BLaER1 (cell line): ENCODE measurements at regions not wholly inside any gene's neighbourhood (a gene's known extent, or its start where the extent isn't known, plus 50 kb on each side); places are given as distances from the start of the nearest gene placed in this dataset.
"Not testable (repeated sequence)": the region's sequence is repeated elsewhere in the genome, so short reads cannot be mapped to it uniquely, and the experiment has no call there.

Source experiments
- H3K27ac ChIP-seq: shearing (Covaris generic); formaldehyde crosslinking; 2 replicates; pipeline ENCODE4 v1.8.1; 2022
- H3K27me3 ChIP-seq: shearing (Covaris generic); formaldehyde crosslinking; 2 replicates; pipeline ENCODE4 v1.8.1; 2022
- H3K36me3 ChIP-seq: shearing (Covaris generic); formaldehyde crosslinking; 2 replicates; pipeline ENCODE4 v1.8.1; 2022
- H3K4me1 ChIP-seq: shearing (Covaris generic); formaldehyde crosslinking; 2 replicates; pipeline ENCODE4 v1.8.1; 2022
- H3K4me2 ChIP-seq: shearing (Covaris generic); formaldehyde crosslinking; 2 replicates; pipeline ENCODE4 v1.8.1; 2022
- H3K4me3 ChIP-seq: shearing (Covaris generic); formaldehyde crosslinking; 2 replicates; pipeline ENCODE4 v1.8.1; 2022
- H3K9ac ChIP-seq: shearing (Covaris generic); formaldehyde crosslinking; 2 replicates; pipeline ENCODE4 v1.8.1; 2022
- H3K9me3 ChIP-seq: shearing (Covaris generic); formaldehyde crosslinking; 2 replicates; pipeline ENCODE4 v1.8.1; 2022
- H4K20me1 ChIP-seq: shearing (Covaris generic); formaldehyde crosslinking; 2 replicates; pipeline ENCODE4 v1.8.1; 2022
- Cebpa-rat ChIP-seq: shearing (Covaris generic); IDR thresholded peaks from 2 replicates; pipeline ENCODE4 v1.8.1; 2022

DNA sequence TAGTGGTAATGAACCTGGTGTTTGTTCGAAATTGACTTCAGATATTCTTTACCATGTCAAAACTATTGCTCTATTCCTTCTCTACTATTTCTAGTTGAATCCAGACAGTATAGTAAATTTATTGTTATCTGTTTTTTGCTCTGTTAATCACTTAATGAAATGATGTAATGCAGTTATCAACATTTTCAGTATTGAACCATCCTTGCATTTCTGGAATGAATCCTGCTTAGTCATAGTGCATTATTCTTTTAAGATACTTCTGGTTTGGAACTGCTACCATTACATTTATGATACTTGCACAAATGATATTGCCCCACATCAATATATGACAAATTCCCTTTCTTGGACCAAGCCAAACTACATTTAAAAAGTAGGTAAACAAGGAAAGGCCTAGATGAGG lies 554.0 kb upstream of the KLF4 start:
- H3K4me2 ChIP-seq = no peak overlapping the region
- H3K27ac ChIP-seq = no peak overlapping the region
- no peaks in the 10 kb centered on the region for H3K36me3 ChIP-seq
- H3K4me1 ChIP-seq = no peaks in the 10 kb centered on the region
- no peaks in the 10 kb centered on the region for H3K27me3 ChIP-seq
- no peak for TF ChIP-seq Cebpa-rat
- no peaks in the 10 kb centered on the region for H4K20me1 ChIP-seq
- no peak overlapping the region for H3K4me3 ChIP-seq
- H3K9me3 ChIP-seq = peaks cover 4% of the 10 kb centered on the region; the same call in 1 of the 2 replicates
- no peak overlapping the region for H3K9ac ChIP-seq

DNA sequence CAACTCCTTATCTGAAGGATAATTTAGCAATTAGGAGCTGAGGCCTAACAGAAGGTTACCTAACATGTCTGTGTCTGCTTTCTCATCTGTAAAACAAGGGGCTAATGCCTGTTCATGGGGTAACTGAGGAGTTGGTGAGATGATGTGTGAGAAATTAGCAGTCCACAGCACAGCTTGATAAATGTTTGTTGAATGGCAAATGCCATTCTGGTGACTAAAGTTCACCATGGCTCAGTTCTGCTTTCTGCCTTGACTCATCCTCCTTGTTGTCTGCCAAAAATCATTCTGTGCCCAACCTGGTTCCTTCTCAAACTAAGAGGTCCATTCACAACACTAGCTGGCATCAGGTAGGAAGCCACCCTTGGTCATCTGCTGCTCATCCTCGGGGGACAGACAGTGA lies 552.0 kb upstream of the KLF4 start:
- H3K27ac ChIP-seq = no peak overlapping the region
- H4K20me1 ChIP-seq = no peaks in the 10 kb centered on the region
- no peaks in the 10 kb centered on the region for H3K4me1 ChIP-seq
- peaks cover 4% of the 10 kb centered on the region; the same call in 1 of the 2 replicates for H3K9me3 ChIP-seq
- H3K27me3 ChIP-seq = no peaks in the 10 kb centered on the region
- no peak overlapping the region for H3K4me3 ChIP-seq
- no peak for TF ChIP-seq Cebpa-rat
- no peak overlapping the region for H3K9ac ChIP-seq
- no peak overlapping the region for H3K4me2 ChIP-seq
- no peaks in the 10 kb centered on the region for H3K36me3 ChIP-seq

DNA sequence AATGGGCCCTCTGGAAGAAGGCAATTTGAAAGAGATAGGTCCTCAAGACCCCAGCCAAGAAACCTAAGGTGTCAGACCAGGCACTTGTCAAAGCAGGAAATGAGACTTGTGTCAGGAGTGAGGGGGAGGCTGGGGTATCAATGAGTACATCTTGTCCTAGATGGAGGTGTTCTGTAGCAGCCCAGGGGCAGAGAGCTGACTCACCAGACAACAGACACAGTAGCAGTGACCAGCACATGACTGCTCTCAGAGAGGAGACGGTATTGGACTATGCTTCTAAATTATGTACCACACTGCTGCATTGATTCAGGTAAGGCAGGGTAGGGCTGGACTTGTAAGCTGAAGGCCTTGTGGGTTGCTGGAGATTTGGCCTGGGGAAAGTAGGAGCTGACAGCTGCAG lies 551.2 kb upstream of the KLF4 start:
- Histone ChIP-seq H3K4me1 (no peaks in the 10 kb centered on the region), H3K9ac (no peak overlapping the region), H3K27me3 (no peaks in the 10 kb centered on the region), H3K4me3 (no peak overlapping the region), H3K36me3 (no peaks in the 10 kb centered on the region), H3K9me3 (peaks cover 4% of the 10 kb centered on the region; the same call in 1 of the 2 replicates), H4K20me1 (no peaks in the 10 kb centered on the region), H3K4me2 (no peak overlapping the region), H3K27ac (no peak overlapping the region)
- no peak for TF ChIP-seq Cebpa-rat

DNA sequence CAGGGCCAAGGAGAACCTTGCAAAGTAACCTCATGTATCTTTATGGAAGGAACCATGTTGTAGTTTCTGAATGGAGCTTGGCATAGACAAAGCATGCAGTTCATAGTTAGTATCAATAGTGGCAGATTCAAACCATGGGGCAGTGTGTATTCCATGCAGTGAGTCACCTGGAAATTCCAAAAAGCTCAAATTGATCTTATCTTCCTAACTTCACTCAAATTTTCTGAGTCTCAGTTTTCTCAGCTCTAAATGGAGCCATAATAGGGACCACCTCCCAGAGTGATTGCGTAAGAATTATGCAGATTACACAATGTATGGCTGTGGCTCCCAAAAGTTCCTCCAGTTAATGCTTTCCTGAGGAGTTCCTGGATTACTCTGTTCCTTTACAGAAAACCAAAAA lies 549.9 kb upstream of the KLF4 start:
- Histone ChIP-seq H4K20me1 (no peaks in the 10 kb centered on the region), H3K9ac (no peak overlapping the region), H3K27ac (no peak overlapping the region), H3K36me3 (no peaks in the 10 kb centered on the region), H3K4me2 (no peak overlapping the region), H3K9me3 (peaks cover 4% of the 10 kb centered on the region; the same call in 1 of the 2 replicates), H3K4me3 (no peak overlapping the region), H3K4me1 (no peaks in the 10 kb centered on the region), H3K27me3 (no peaks in the 10 kb centered on the region)
- TF ChIP-seq Cebpa-rat = peak; percentile 71; the same call in 1 of the 2 replicates

DNA sequence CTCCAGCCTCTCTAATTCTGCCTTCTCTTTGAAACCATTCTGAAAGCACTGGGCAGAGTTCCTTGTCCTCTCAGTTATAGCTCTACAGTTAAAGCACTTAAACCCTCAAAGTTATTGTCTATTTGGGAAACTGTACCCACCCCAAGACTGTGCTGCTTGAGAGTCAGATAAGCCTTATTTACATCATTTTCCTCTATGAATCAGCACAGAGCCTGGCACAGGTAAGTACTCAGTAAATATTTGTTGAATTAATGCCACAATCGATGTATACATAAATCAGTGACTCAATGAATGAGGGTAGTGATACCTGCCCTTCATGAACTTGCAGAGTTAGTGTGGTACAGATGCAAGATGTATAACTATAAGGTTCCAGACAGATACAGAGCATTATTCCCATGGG lies 549.4 kb upstream of the KLF4 start:
- H3K9ac ChIP-seq = no peak overlapping the region
- H3K4me2 ChIP-seq = no peak overlapping the region
- H3K27me3 ChIP-seq = no peaks in the 10 kb centered on the region
- H3K4me1 ChIP-seq = no peaks in the 10 kb centered on the region
- H4K20me1 ChIP-seq = no peaks in the 10 kb centered on the region
- no peak overlapping the region for H3K4me3 ChIP-seq
- H3K9me3 ChIP-seq = peaks cover 4% of the 10 kb centered on the region; the same call in 1 of the 2 replicates
- H3K27ac ChIP-seq = no peak overlapping the region
- H3K36me3 ChIP-seq = no peaks in the 10 kb centered on the region
- TF ChIP-seq Cebpa-rat = no peak

DNA sequence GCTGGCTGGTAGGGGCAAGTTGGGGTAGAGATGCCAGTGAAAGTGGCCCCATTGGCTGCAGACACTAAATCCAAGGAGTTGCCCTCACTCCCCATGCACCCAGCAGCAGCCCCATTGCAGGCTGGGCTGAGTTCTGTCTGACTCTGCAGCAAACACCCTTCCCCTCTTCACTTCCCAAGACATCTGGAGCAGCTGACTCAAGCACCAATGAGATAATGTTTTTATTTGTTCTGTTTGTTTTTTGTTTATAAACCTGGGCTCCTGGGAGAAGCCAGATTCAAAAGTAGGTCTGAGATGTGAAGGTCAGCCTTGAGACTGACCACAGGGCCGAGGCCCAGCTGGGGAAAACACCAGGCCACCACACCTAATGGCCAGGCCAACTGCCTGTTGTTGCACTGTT lies 545.9 kb upstream of the KLF4 start:
- no peaks in the 10 kb centered on the region for H4K20me1 ChIP-seq
- H3K4me2 ChIP-seq = no peak overlapping the region
- H3K4me1 ChIP-seq = no peaks in the 10 kb centered on the region
- H3K27ac ChIP-seq = no peak overlapping the region
- peaks cover 24% of the 10 kb centered on the region for H3K9me3 ChIP-seq
- TF ChIP-seq Cebpa-rat = no peak
- no peaks in the 10 kb centered on the region for H3K27me3 ChIP-seq
- H3K9ac ChIP-seq = no peak overlapping the region
- no peak overlapping the region for H3K4me3 ChIP-seq
- no peaks in the 10 kb centered on the region for H3K36me3 ChIP-seq

DNA sequence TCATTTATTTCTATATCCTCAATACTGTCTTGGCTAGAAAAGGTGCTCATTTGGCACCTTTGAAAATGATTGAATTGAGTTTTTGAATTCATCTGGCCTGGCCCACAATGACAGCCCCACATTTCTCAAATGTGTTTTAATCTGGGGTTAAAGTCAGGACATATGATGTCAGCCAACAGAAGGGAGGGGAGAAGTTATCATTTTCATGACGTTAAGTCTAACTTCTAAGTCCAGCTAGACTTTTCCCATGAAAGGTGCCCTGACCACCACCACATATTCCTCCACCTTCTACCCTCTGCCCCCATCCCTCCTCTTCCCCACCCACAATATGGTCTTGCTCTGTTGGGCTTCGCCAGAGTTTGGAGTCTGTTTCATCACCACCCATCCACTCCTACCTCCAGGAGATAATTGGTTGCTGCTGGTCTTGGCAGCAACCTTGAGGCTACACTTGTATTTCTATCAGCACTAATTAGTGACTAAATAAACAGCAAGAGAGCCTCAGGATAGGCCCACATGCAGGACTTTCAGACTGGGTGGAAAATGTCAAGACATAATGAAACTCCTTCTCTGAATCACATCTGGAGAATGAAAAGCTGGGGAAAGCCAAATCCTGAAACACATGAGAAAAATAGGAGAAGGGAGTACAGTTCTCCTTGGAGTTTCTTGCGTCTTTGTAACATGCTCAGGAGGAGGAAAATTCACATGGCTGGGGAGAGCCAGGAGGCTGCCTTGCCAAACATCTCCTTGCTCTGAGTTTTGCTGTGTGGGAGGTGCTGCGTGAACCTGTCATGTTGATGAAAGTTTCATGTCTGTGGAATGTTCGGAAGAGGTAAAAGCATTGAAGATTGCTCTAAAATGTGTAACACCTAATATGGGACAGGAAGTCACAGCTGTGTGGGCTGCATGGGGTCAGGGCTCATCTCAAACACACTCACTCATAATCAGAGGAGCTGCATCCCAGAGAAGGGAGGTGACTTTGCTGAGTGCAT lies 544.7 kb upstream of the KLF4 start:
- Histone ChIP-seq H3K27me3 (no peaks in the 10 kb centered on the region), H3K27ac (no peak overlapping the region), H3K9ac (no peak overlapping the region), H4K20me1 (no peaks in the 10 kb centered on the region), H3K4me1 (no peaks in the 10 kb centered on the region), H3K36me3 (no peaks in the 10 kb centered on the region), H3K9me3 (peaks cover 24% of the 10 kb centered on the region), H3K4me3 (no peak overlapping the region), H3K4me2 (no peak overlapping the region)
- no peak for TF ChIP-seq Cebpa-rat

DNA sequence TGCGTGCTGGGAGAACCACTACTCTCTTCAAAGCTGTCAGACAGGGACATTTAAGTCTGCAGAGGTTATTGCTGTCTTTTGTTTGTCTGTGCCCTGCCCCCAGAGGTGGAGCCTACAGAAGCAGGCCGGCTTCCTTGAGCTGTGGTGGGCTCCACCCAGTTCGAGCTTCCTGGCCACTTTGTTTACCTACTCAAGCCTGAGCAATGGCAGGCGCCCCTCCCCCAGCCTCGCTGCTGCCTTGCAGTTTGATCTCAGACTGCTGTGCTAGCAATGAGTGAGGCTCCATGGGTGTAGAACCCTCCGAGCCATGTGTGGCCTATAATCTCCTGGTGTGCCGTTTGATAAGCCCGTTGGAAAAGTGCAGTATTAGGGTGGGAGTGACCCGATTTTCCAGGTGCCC lies 542.5 kb upstream of the KLF4 start:
- H3K4me3 ChIP-seq, H3K27me3 ChIP-seq, H3K9ac ChIP-seq, H3K27ac ChIP-seq, H3K4me1 ChIP-seq, H3K4me2 ChIP-seq, H3K36me3 ChIP-seq, H4K20me1 ChIP-seq: not testable (repeated sequence)
- H3K9me3 ChIP-seq = peaks cover 24% of the 10 kb centered on the region

DNA sequence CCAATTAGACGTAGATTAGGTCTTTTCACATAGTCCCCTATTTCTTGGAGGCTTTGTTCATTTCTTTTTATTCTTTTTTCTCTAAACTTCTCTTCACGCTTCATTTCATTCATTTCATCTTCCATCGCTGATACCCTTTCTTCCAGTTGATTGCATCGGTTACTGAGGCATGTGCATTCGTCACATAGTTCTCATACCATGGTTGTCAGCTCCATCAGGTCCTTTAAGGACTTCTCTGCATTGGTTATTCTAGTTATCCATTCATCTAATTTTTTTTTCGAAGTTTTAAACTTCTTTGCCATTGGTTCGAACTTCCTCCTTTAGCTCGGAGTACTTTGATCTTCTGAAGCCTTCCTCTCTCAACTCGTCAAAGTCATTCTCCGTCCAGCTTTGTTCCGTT lies 541.7 kb upstream of the KLF4 start:
- H3K9ac ChIP-seq, H3K36me3 ChIP-seq, H3K4me2 ChIP-seq, H4K20me1 ChIP-seq, H3K4me3 ChIP-seq, H3K27ac ChIP-seq, H3K27me3 ChIP-seq, H3K4me1 ChIP-seq: not testable (repeated sequence)
- H3K9me3 ChIP-seq = peaks cover 24% of the 10 kb centered on the region

DNA sequence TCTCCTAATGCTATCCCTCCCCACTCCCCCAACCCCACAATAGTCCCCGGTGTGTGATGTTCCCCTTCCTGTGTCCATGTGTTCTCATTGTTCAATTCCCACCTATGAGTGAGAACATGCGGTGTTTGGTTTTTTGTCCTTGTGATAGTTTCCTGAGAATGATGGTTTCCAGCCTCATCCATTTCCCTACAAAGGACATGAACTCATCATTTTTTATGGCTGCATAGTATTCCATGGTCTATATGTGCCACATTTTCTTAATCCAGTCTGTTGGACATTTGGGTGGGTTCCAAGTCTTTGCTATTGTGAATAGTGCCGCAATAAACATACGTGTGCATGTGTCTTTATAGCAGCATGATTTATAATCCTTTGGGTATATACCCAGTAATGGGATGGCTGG lies 537.1 kb upstream of the KLF4 start:
- not testable (repeated sequence) for H3K36me3 ChIP-seq, H3K27ac ChIP-seq, H3K4me2 ChIP-seq, H3K9me3 ChIP-seq, H3K4me1 ChIP-seq, H3K9ac ChIP-seq, H3K4me3 ChIP-seq, H3K27me3 ChIP-seq, H4K20me1 ChIP-seq
